22Rv1 (cell line): ENCODE measurements at regions not wholly inside any gene's neighbourhood (a gene's known extent, or its start where the extent isn't known, plus 50 kb on each side); places are given as distances from the start of the nearest gene placed in this dataset.

Source experiments
- ZFX ChIP-seq: fragments of 450-650 bp; IDR thresholded peaks from 2 replicates; pipeline ENCODE4 v1.6.1; 2017; ENCODE audit warnings: antibody characterized with exemption, borderline replicate concordance
- TF ChIP-seq, protein P1 (sequence below): fragments of 450-650 bp; IDR thresholded peaks from 2 replicates; pipeline ENCODE4 v1.5.1; 2017; ENCODE audit warnings: mild to moderate bottlenecking

DNA sequence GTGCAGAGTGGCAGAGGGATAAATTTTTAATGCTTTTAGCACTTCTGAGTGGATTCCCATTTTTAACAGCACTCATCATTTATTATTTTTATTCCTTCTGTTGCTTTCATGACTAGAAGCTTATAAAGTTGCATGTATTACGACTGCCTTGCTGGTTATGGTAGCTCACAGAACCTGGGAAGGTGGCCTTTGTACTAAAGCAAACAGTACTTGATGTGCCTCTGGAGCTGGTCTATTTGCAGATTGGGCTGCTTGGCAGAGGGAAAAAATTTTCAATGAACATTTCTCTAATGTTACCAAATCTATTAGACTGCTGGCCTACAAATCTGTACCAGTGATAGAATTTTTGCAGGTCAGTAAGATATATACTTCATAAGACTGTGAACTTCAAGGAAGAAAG is 274.5 kb upstream of the C9orf72 start:
- TF ChIP-seq, protein P1, sequence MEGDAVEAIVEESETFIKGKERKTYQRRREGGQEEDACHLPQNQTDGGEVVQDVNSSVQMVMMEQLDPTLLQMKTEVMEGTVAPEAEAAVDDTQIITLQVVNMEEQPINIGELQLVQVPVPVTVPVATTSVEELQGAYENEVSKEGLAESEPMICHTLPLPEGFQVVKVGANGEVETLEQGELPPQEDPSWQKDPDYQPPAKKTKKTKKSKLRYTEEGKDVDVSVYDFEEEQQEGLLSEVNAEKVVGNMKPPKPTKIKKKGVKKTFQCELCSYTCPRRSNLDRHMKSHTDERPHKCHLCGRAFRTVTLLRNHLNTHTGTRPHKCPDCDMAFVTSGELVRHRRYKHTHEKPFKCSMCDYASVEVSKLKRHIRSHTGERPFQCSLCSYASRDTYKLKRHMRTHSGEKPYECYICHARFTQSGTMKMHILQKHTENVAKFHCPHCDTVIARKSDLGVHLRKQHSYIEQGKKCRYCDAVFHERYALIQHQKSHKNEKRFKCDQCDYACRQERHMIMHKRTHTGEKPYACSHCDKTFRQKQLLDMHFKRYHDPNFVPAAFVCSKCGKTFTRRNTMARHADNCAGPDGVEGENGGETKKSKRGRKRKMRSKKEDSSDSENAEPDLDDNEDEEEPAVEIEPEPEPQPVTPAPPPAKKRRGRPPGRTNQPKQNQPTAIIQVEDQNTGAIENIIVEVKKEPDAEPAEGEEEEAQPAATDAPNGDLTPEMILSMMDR: no peak
- no peak for TF ChIP-seq ZFX
